ENCODE measurements at regions not wholly inside any gene's neighbourhood (a gene's known extent, or its start where the extent isn't known, plus 50 kb on each side); places are given as distances from the start of the nearest gene placed in this dataset.
"Not testable (repeated sequence)": the region's sequence is repeated elsewhere in the genome, so short reads cannot be mapped to it uniquely, and the experiment has no call there.

DNA sequence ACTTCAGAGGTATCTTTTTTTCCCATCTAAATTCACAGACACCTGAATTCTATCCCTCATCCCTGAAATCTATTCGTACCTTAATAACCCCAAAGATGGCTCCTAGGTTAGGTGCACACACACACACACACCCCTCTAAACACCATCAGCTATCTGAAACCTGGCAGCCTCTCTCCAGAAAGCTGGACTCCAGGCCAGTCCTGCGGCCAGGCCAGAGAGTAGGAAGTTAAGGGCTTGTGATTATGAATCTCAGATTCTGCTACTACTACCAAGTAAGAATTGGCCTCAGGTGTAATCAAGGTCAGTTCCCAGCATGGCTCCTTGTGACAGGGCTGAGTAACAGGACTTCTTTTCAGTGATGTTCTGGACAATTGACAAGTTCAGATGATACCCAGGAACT is 244.2 kb upstream of the SERP2 start:
- DNase-seq, result no peak

DNA sequence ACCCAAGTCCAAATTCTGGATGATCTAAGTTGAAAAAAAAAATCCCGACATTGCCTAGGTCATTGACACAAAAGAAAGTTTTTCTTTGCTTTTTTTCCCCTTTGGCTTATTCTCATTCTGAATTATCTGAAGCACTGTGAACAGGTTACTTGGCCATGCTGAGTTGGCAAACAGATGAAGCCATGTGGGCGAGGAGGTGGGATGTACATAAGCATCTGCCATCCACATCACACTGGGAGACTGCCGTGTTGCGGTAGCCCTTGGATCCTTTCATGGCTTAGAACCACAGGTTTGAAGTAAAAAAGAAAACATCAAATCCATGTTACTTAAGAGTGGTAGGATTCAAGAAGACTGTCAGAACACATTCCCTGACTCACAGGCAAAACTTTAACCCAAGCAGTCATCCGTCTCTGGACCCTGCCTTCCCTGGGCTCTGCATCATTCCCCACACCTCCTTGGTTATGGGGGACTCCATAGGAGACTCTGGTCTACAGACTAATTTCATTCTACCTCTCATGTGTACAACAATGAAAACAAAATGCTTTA is 242.5 kb upstream of the SERP2 start:
- DNase-seq, result no peak

DNA sequence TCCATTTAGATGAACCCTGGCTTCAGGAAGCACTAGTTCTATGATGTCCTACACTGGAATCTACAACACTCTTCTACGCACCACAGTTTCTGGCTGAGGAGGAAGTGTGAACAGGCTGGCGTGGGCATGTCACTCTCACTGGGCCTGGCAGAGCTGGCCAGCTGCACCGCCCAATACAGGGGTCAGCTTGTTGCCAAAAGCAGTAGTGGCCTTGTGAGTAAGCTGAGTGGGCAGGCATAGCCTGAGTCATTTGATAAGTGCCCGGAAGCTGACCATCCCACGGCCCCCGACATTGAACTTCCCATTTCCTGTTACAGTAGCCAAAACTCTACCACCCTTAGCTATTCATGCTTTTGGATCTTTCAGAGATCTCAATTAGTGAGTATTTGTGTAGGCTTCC is 240.9 kb upstream of the SERP2 start:
- DNase-seq, result no peak

DNA sequence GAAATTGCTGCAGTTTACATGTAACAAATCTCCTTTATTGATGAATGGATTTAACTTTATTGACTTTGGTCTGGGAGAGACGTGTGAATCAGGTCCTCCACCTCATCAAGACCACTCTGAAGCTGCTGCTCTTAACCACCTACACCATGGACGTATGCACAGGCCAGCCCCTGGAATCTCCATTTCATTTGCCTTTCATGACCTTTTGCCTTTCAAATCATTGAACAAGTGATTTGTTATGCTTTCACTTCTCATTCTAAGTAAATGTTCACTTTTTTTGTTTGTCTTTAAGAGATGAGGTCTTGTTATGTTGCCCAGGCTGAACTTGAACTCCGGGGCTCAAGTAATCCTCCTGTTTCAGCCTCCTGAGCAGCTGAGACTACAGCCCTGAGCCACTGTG is 240.0 kb upstream of the SERP2 start:
- DNase-seq, result no peak

DNA sequence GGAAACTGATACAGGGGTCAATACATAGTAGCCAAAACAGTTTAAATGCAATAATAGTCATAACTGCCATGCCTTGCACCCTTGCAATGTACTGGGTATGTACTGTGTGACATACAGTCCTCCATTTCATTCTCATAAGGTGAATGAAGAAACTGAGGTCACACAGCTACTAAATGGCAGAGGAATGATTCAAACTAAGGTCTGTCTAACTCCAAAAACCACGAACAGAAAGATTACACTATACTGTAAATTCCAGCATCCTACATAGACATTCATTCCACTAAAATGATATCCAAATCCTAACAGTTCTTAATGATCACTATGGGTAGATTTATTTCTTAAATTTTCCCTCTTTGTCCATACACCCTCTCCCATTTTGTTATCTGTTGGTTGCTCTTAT is 238.1 kb upstream of the SERP2 start:
- no peak for DNase-seq

DNA sequence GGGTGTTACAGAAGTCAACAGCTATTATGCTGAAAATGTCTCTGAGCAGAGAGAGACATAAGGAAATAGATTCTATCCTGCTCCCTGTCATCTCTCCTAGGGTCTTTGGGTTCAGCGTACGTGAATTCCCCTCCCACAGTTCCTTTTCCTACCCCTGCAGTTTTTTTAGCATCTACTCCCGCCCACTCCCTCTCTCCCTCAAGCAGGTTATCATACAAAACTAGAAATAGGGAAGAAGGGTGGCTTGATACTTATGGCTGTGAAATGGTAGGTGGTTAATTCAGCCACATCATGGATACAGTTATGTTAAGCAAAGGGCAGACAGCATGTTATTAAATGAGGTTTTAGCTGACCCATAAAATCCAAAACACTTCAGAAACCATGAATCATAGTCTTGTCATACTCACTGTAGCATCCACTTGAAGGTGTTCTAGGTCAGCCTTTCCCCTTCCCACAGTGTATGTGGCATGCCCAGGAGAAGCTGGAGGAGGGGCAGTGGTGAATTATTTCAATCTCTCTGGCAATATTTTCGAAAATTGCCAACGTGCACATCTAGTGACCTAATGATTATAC is 236.8 kb upstream of the SERP2 start:
- no peak for DNase-seq

DNA sequence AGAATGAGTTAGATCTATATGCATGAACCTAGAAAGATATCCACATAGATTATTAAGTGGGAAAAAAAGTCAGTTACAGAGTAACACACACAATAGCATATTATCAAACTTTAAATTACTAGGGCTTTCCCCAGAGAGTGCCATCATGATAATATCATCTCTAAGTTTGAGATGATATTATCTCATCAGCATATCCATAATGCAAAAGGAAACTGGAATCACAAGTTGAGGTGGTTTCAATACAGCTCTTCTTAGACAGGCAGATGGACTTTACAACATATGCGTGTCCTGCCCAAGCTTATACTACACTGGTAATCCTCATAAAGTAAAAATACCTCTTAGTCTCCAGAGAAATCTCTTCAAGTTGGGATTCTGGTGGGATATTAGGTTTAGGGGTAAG is 236.2 kb upstream of the SERP2 start:
- DNase-seq, result no peak

DNA sequence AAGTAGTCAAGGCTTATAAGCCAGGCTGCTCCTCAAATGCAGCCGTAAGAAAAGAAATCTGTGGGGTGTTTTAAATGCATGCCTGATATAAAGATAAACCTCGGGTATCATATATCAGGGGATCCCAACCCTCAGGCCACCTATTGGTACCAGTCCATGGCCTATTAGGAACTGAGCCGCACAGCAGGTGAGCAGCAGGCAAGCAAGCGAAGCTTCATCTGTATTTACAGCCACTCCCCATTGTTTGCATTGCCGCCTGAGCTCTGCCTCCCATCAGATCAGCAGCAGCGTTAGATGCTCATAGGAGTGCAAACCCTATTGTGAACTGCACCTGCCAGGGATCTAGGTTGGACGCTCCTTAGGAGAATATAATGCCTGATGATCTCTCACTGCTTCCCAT is 233.5 kb upstream of the SERP2 start:
- DNase-seq, result no peak

DNA sequence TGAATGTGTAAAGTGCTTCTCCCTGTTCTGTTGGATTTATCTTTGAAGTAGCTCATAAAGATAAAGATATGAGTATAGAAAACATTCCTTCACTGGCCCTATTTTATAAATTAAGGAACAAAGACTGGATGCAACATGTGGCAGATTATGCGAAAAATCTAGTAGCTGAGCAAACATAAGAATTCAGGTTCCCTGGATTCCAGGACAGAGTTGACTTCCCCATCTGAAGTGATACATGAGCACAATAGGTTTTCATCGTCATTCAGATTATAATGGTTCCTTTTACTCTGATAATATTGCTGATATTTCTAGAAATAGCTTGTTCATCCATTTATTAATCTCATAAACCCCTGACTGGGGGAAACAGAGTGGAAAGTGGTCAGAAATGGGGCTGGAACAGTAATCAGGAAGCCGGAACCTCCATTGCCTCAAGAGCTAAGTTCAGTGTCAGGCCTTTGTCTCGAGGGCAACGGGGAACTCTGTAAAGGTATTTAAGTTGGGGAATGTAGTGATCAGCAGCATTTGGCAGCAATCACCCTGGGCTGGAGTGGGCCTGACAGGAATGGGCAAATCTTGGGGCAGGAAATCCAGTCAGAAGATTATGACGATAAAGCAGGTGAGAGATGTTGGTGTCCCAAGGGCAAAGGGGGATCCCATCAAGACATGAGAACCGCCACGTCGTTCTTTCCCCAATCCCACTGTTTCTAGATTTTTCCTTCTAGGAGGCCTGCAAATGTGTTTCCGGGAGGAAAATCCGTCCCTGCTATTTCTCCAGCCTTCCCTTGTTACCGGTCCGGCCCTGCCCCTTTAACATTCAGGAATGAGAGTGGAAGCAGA is 232.5 kb upstream of the SERP2 start:
- no peak for DNase-seq

DNA sequence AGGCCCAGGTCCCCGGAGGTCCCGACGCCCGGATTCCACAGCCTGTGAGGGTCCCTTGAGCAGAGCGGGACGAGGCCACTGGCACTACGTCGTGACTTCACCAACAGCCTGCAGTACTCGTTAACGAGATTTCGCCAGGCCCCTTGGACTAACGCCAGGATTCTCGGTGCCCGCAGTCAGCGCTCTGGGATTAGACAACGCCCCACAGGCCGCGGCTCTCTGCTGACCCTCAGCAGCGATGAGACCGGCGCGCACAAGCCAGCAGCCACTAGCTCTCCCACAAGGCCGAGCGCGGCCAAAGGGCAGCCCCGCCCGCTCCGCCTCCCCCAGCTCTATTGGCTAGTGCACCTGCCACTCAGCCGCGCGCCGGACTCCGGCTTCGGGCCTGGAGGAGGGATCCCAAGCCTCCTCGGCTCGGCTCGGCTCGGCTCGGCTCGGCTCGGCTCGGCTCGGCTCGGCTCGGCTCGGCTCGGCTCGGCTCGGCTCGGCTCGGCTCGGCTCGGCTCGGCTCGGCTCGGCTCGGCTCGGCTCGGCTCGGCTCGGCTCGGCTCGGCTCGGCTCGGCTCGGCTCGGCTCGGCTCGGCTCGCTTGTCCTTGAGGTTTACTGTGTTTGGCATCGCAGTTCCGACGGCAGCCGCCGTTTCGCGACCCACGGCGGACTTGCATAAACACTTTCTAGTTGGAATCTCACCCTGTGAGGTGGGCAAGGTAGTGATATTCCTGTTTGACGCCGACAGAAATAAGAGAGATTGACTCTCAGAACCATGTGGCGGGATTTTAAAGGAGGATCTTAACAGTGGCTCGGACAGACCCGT is 231.7 kb upstream of the SERP2 start:
- DNase-seq, result peak; percentile 99

DNA sequence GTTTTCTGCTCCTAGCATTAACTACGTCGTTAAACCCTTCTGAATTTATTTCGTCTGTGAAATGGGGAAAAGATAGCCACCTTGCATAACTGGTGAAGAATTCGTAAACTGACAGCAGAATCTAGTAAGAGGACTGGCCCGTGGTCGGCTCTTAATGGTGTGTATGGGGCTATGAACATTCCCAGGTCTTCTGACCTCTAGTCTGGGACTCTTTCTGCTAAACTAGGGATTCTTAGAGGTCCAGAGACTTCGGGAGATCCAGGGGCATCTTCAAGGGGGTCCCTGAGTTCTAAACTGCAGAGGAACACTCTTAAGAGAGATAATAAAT is 231.1 kb upstream of the SERP2 start:
- no peak for DNase-seq

DNA sequence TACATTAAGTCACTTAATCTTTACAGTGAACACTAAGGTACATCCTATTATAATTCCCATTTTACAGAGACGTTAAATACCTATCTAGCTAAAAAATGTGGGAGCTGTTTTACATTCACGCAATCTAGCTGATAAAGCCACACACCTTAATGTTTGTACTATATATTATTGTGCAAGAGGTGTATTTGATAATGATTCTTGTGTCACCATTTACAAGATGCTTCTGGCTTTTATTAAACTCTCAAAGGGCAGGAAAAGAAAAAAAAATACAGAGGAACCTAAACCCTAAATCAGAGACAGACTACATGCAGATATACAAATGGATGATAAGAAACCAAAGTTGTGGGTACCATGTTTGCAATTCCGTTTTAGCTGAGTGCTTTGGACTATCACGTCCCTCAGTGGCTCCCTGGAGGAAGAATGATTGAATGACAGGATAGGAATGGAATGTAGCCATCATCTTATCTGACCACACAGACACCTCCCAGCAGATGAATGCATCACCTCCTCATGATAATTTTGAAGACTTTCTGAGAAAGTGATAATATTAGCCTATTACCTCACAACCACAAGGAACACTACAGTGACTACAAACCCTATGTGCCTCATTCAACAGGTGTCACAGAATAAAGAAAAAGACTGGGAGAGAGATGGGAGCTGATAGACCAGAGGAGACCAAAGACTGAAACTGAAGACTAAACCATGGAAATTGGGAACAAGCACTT is 230.5 kb upstream of the SERP2 start:
- DNase-seq, result no peak

DNA sequence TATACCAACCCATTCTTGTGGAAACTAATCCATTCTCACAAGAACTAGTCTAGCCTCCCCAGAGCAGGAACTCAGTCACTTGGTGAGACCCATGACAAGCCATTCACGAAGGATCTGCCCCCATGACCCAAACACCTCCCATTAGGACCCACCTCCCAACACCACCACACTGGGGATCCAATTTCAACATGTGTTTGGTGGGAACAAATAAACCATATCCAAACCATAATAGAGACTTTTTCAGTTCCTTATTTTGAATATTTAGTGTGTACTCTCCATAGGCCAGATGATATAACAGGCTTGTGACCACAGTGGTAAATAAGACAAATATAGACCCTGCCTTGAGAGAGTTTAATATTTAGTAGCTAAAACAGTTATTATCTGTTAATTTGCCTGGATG is 227.5 kb upstream of the SERP2 start:
- no peak for DNase-seq

DNA sequence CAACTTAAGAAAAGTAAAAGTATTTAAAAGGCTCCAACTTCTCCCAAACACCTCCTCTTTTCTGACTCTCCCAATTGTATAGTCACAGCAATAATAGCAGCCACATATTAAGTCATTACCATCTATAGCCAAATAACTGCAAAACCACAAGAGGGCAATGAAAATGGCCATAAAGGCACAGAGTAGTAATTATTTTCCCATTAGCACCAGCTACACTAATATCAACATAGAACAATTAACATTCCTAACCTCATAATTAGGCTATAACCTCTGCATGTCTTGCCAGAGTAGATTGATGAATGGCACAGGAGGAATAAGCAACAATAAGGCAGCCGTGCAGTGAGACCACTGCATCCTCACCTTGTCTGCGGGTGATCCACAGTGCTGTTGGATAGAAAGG is 226.4 kb upstream of the SERP2 start:
- DNase-seq, result no peak

DNA sequence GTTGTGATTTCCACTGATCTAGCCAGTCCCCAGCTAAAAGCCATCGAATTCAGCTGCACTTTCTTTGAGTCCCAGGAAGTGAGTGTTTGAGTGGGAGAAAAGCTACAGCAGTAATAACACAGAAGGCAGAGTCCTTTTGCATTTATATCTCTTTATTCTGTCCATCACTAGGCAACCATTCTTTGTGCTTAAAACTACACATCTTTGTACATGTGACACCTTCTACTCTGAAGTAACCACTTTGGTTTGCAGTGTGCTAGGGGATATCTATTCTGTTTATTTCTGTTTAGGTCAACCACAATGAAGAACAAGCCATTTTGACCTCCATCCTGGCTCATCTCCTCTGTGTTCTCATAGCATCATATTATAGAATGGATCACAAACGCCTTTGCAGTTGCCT is 226.0 kb upstream of the SERP2 start:
- DNase-seq, result no peak

DNA sequence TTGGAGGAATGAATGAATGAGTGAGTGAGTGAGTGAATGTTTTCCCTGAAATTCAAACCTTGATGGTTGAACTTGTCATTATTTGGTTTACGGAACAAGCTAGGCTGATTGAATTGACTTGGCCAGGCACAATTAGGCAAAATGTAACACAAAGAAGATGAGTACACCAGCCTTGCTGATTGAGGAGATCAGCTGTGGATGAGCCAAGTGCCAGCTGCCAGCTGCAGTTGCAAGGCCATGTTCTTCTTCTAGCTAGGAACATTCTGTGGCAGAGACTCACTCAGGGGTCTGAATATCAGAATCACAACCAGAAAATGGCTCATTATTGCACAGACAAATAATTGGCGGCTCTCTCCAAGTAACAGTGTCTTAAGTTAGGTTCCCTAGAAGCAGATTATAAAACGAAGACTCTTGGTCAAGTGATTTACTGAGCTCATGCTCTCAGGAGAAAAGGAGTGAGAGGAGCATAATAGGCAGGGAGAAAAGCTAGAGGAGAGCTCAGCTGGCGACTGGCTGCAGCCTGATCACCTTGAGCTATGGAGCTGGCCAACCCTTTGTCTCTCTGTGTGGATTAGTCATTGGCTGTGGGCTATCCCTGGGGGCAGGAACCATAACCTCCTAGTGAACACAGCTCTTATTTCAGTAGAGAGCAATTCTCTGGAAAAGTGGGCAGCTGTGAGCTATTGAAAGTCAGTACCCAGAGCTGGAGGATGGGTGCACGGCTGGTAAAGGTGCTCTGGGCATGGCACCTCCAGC is 225.3 kb upstream of the SERP2 start:
- no peak for DNase-seq

DNA sequence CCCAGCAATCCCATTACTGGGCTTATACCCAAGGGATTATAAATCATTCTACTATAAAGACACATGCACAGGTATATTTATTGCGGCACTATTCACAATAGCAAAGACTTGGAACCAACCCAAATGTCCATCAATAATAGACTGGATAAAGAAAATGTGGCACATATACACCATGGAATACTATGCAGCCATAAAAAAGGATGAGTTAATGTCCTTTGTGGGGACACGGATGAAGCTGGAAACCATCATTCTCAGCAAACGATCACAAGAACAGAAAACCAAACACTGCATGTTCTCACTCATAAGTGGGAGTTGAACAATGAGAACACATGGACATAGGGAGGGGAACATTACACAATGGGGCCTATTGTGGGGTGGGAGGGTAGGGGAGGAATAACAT is 224.4 kb upstream of the SERP2 start:
- DNase-seq, result not testable (repeated sequence)

DNA sequence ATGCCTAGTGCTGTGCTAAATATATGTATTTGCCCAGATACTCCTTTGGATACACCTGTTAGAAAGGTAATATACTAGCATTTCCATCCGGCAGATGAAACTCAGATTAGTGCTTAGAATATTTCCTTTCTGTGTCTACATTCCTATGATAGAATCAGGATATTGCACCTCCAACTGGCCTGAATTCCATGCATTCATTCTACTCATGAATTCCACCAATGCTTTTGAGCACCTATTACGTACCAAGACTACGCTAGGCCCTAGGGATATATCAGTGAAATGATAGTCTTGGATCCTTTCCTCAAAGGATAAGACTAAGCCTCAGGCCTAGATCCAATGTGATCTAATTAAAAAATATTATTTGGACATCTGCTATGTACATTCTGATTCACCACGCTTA is 223.8 kb upstream of the SERP2 start:
- no peak for DNase-seq

DNA sequence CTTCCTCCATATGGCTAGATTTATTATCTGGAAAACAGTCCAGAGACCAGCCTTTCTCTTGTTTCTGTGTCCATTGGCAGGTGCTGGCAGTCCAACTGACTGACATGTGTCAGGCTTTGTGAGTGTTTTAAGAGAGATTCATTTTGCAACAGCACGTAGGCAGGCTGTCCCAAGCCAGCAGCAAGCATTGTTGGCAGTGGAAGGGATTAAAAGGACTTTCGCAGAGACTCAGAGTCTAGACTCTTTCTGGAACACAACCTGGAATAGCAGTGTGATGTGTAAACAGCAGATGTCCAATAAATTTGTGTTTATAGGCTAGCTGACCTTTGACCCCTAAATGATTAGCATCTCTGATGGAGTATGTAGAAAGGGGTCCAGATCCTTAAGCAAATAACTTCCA is 222.2 kb upstream of the SERP2 start:
- no peak for DNase-seq

DNA sequence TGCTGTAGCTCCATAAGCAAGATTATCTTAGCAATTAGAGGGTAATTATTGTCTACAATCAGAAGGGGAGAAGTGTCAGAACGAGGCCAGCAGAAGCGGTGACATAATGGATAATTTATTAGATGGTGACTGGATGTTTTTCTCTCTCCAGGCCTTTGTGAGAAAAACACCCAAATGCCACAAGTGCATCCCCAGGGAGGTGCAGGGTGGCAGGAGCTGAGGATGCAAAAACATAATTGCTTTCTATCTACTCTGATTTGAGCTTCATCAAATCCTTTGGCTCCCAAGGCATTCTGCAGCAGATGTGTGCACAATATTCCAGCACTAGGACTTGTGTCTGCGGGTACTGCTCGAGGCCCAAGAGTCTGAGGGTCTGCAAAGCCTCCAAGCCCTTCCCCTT is 220.1 kb upstream of the SERP2 start:
- DNase-seq, result no peak

DNA sequence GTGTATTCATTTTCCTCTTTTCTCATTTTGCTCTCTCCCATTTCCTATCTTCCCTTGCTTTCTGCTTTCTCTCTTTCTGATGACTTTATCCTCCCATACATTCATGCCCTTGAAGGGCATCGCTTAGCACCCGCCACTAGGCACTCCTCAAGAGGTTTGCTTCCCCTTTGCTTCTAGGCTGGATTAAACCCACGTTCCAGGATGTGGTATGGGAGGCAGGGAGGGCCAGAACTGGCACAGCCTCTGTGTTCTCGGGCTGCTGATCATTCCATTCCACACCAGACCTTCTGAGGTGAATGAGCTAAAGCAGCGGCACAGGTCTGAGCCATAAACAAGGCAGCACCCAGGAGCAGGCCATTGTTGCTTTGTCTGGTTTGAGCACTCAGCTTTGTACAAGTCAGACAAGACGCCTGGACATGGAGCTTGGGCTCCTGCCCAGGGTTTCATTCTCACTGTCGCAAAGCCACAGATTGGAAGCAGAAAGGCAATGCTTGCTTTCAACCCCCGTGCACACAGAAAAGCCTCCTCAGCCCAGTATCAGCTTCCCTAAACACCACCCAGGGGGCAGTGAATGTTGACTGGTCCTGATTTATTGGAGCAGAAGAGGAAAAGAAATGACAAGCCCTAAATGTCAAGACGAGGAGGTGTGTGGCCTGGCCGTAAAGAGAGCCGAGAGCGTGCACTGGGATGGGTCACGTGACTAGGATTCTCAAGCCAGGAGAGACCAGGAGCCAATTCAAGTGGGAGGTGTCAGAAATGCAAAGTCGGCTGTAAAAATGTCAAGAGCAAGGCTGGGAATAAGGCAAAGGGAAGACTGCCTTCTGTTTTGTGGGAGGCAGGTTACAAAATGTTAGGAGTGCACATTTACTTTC is 218.0 kb upstream of the SERP2 start:
- DNase-seq, result no peak

DNA sequence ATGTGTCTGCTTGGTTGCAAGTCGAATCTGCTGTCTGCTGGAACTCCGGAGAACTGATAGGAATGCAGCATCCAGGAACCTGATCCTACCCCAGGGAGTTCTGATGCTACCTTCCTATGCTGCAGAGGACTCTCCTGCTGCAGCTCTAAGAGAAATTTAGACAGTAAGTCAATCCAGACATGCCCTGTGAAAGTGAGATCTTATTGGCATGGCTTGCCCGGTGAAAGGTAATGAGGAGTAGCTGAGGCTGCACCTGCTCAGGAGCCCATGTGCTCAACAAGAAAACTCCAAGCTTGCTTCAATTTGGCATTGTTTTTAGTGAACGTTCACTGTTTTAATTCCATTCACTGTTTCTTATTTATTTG is 217.3 kb upstream of the SERP2 start:
- no peak for DNase-seq
